Activated T-cell treated with anti-CD3 and anti-CD28 coated beads for 24 hours (primary cell): ENCODE measurements at regions not wholly inside any gene's neighbourhood (a gene's known extent, or its start where the extent isn't known, plus 50 kb on each side); places are given as distances from the start of the nearest gene placed in this dataset.
A peak's percentile ranks its signal among the peaks of the same experiment; 100 is the strongest.
"Not testable (repeated sequence)": the region's sequence is repeated elsewhere in the genome, so short reads cannot be mapped to it uniquely, and the experiment has no call there.

ENCODE experiments used
- DNase-seq: peaks from one replicate; pipeline ENCODE4 v3.0.0-alpha.2; 2020; ENCODE audit warnings: low read depth

DNA sequence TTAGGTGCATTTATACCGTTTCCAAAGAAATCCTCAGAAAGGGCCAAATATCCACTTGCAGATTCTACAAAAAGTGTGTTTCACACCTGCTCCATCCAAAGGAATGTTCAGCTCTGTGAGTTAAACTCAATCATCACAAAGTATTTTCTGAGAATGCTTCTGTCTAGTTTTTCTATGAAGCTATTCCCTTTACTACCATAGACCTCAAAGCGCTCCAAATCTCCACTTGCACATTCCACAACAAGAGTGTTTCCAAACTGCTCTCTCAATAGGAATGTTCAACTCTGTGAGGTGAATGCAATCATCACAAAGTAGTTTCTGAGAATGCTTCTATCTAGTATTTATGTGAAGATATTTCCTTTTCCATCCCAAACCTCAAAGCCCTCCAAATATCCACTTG, 412.7 kb upstream of the WSB1 start:
- DNase-seq: not testable (repeated sequence)

DNA sequence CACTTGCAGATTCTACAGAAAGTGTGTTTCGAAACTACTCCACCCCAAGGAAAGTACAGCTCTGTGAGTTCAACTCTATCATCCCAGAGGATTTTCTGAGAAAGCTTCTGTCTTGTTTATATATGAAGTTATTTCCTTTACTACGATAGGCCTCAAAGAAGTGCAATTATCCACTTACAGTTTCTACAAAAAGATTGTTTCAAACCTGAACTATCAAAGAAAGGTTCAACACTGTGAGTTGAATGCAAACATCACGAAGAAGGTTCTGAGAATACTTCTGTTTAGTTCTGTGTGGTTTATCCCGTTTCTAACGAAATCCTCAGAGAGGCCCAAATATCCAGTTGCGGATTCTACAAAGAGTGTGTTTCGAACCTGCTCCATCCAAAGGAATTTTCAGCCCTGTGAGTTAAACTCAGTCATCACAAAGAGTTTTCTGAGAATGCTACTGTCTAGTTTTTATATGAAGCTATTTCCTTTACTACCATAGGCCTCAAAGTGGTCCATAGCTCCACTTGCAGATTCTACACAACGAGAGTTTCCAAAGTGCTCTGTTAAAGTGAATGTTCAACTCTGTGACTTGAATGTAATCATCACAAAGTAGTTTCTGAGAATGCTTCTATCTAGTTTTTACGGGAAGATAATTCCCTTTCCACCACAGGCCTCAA, 411.7 kb upstream of the WSB1 start:
- not testable (repeated sequence) for DNase-seq

DNA sequence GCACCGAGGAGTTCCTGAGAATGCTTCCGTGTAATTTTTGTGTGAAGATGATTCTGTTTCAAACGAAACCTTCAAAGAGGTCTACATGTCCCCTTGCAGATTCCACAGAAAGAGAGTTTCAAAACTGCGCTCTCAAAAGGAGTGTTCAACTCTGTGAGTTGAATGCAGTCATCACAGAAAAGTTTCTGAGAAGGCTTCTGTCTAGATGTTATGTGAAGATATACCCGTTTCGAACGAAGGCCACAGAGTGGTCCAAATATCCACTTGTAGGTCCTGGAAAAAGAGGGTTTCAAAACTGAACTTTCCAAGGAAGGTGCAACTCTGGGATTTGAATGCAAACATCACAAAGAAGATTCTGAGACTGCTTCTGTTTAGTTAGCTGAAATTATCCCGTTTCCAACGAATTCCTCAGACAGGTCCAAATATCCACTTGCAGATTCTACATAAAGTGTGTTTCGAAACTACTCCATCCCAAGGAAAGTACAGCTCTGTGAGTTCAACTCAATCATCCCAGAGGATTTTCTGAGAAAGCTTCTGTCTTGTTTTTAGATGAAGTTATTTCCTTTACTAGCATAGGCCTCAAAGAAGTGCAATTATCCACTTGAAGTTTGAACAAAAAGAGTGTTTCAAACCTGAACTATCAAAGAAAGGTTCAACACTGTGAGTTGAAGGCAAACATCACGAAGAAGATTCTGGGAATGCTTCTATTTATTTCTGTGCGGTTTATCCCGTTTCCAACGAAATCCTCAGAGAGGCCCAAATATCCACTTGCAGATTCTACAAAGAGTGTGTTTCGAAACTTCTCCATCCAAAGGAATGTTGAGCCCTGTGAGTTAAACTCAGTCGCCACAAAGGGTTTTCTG, 409.8 kb upstream of the WSB1 start:
- not testable (repeated sequence) for DNase-seq

DNA sequence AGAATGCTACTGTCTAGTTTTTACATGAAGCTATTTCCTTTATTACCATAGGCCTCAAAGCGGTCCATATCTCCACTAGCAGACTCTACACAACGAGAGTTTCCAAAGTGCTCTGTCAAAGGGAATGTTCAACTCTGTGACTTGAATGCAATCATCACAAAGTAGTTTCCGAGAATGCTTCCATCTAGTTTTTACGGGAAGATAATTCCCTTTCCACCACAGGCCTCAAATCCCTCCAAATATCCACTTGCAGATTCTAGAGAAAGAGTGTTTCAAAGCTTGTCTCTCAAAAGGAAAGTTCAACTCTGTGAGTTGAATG, 409.2 kb upstream of the WSB1 start:
- not testable (repeated sequence) for DNase-seq

DNA sequence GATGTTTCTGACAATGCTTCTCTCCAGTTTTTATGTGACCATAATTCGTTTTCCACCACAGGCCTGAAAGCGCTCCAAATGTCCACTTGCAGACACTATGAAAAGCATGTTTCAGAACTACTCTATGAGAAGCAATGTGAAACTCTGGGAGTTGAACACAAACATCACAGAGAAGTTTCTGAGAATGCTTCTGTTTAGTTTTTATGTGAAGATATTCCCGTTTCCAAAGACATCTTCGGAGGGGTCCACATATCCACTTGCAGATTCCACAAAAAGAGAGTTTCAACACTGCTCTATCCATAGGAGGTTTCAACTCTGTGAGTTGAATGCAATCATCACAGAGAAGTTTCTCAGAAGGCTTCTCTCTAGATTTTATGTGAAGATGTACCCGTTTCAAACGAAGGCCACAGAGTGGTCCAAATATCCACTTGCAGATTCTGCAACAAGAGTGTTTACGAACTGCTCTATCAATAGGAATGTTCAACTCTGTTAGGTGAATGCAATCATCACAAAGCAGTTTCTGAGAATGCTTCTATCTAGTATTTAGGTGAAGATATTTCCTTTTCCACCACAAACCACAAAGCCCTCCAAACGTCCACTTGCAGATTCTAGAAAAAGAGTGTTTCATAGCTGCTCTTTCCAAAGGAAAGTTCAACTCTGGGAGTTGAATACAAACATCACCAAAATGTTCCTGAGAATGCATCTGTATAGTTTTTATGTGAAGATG, 408.5 kb upstream of the WSB1 start:
- DNase-seq: peak; percentile 49
